Naive thymus-derived CD4-positive, alpha-beta T cell (primary cell): ENCODE measurements at regions not wholly inside any gene's neighbourhood (a gene's known extent, or its start where the extent isn't known, plus 50 kb on each side); places are given as distances from the start of the nearest gene placed in this dataset.
"Not testable (repeated sequence)": the region's sequence is repeated elsewhere in the genome, so short reads cannot be mapped to it uniquely, and the experiment has no call there.

ENCODE experiments used
- ATAC-seq: fragments of 150-1000 bp; cut with Tn5 transposase; 2 replicates; pipeline ENCODE4 v1.10.0; 2021; ENCODE audit warnings: mild to moderate bottlenecking, moderate library complexity
- CTCF ChIA-PET: fragments of 350-600 bp; sonication (Branson Sonifier 250); formaldehyde crosslinking; loops from one replicate; lab custom pipeline; 2021; ENCODE audit warnings: antibody characterized with exemption; lab: Charles Lee
- POLR2A ChIA-PET: fragments of 350-600 bp; sonication (Branson Sonifier 250); formaldehyde crosslinking; loops from one replicate; lab custom pipeline; 2021; ENCODE audit warnings: antibody characterized with exemption, inconsistent platforms; lab: Charles Lee
- DNase-seq, 9 donors: peaks; one replicate each; pipeline versions ENCODE4 v3.0.0 to v3.0.0-alpha.2; 2020 to 2022; ENCODE audit warnings: mixed read lengths in 1 of 9
- H3K27ac ChIP-seq: one replicate; pipeline ENCODE4 v1.7.0; 2013; ENCODE audit warnings: mild to moderate bottlenecking, low read depth, low read length, moderate library complexity
- H3K27me3 ChIP-seq, 2 donors: one replicate each; pipeline ENCODE4 v1.7.0; 2013; ENCODE audit warnings: low read length in 2 of 2, mild to moderate bottlenecking in 2 of 2, moderate library complexity in 2 of 2; ENCODE audit not compliant: control insufficient read depth in 2 of 2, insufficient read depth in 2 of 2
- H3K36me3 ChIP-seq, 3 experiments: 1 replicate in 2 of 3; 2 replicates in 1 of 3; pipeline ENCODE4 v1.7.0; 2013; ENCODE audit warnings: low read length in 3 of 3, mild to moderate bottlenecking in 3 of 3, moderate library complexity in 1 of 3; ENCODE audit not compliant: insufficient read depth in 3 of 3, control insufficient read depth in 2 of 3
- H3K4me1 ChIP-seq, 2 donors: one replicate each; pipeline ENCODE4 v1.7.0; 2013; ENCODE audit warnings: low read length in 2 of 2, mild to moderate bottlenecking in 2 of 2, moderate library complexity in 1 of 2; ENCODE audit not compliant: control insufficient read depth in 2 of 2, insufficient read depth in 2 of 2
- H3K4me3 ChIP-seq: 2 replicates; pipeline ENCODE4 v1.7.0; 2013; ENCODE audit warnings: mild to moderate bottlenecking, low read length
- H3K9me3 ChIP-seq, 3 experiments: 1 replicate in 2 of 3; 2 replicates in 1 of 3; pipeline ENCODE4 v1.7.0; 2013; ENCODE audit warnings: low read length in 3 of 3; ENCODE audit not compliant: control insufficient read depth in 2 of 3
- H3K27ac Mint-ChIP-seq, 9 donors: one replicate each; pipeline ENCODE4 v1.8.0; 2020 to 2022; ENCODE audit warnings: mixed read lengths in 9 of 9, mild to moderate bottlenecking in 8 of 9, moderate library complexity in 5 of 9, inconsistent platforms in 2 of 9
- H3K27me3 Mint-ChIP-seq, 5 donors: one replicate each; pipeline ENCODE4 v1.8.0; 2021 to 2022; ENCODE audit warnings: mixed read lengths in 5 of 5, mild to moderate bottlenecking in 1 of 5
- H3K36me3 Mint-ChIP-seq, 5 donors: one replicate each; pipeline ENCODE4 v1.8.0; 2020 to 2022; ENCODE audit warnings: mixed read lengths in 5 of 5, mild to moderate bottlenecking in 3 of 5, inconsistent platforms in 1 of 5
- H3K4me1 Mint-ChIP-seq, 7 donors: one replicate each; pipeline ENCODE4 v1.8.0; 2020 to 2022; ENCODE audit warnings: mixed read lengths in 7 of 7, mild to moderate bottlenecking in 3 of 7, inconsistent platforms in 1 of 7
- H3K4me3 Mint-ChIP-seq, 10 donors: one replicate each; pipeline ENCODE4 v1.8.0; 2020 to 2022; ENCODE audit warnings: mild to moderate bottlenecking in 10 of 10, mixed read lengths in 10 of 10, moderate library complexity in 6 of 10, inconsistent platforms in 2 of 10
- H3K9me3 Mint-ChIP-seq, 11 donors: one replicate each; pipeline ENCODE4 v1.8.0; 2020 to 2022; ENCODE audit warnings: mixed read lengths in 11 of 11, mild to moderate bottlenecking in 4 of 11, inconsistent platforms in 1 of 11, moderate library complexity in 1 of 11
- intact Hi-C, 2 donors: fragments of 100-400 bp; cut with micrococcal nuclease; formaldehyde crosslinking; loops; one replicate each; pipeline ENCODE4 v1.15.1; 2023

- ChIA-PET POLR2A (no interaction called here), CTCF (no interaction called here)
- Histone ChIP-seq H3K9me3 (no peaks in the 10 kb centered on the region), H3K4me3 (no peak overlapping the region), H3K27ac (no peak overlapping the region), H3K36me3 (no peaks in the 10 kb centered on the region), H3K27me3 (no peaks in the 10 kb centered on the region), H3K4me1 (no peaks in the 10 kb centered on the region)
- no peaks in the 10 kb centered on the region for H3K4me1 Mint-ChIP-seq
- intact Hi-C loops, result no loop called here
- H3K27ac Mint-ChIP-seq, result no peak overlapping the region
- no peaks in the 10 kb centered on the region for H3K36me3 Mint-ChIP-seq
- H3K4me3 Mint-ChIP-seq, result no peak overlapping the region
- DNase-seq (no peak), ATAC-seq (no peak)
- peaks cover 0 to 22% (median 0%) of the 10 kb centered on the region in 5 donors for H3K27me3 Mint-ChIP-seq
- peaks cover 0 to 9% (median 0%) of the 10 kb centered on the region in 11 donors for H3K9me3 Mint-ChIP-seq
Measured at GRCh38 chr5:98179791-98180755, 593.4 kb upstream of the RGMB start.

- H3K4me1 Mint-ChIP-seq, result no peaks in the 10 kb centered on the region
- ChIA-PET CTCF (no interaction called here), POLR2A (no interaction called here)
- H3K4me1 ChIP-seq, result no peaks in the 10 kb centered on the region
- intact Hi-C loops, result no loop called here
- peaks cover 0 to 6% (median 0%) of the 10 kb centered on the region in 11 donors for H3K9me3 Mint-ChIP-seq
- DNase-seq (no peak), ATAC-seq (no peak)
- H3K36me3 Mint-ChIP-seq, result no peaks in the 10 kb centered on the region
- H3K9me3 ChIP-seq, result no peaks in the 10 kb centered on the region
- H3K27me3 Mint-ChIP-seq, result no peaks in the 10 kb centered on the region
- H3K27ac ChIP-seq, result no peak overlapping the region
- no peaks in the 10 kb centered on the region for H3K36me3 ChIP-seq
- H3K4me3 ChIP-seq, result no peak overlapping the region
- no peak overlapping the region for H3K27ac Mint-ChIP-seq
- no peak overlapping the region for H3K4me3 Mint-ChIP-seq
- H3K27me3 ChIP-seq, result no peaks in the 10 kb centered on the region
Measured at GRCh38 chr5:98186128-98186527, 587.3 kb upstream of the RGMB start.

GRCh38 chr5:98187945-98188344 lies 585.5 kb upstream of the RGMB start:
- Histone ChIP-seq H3K9me3 (no peaks in the 10 kb centered on the region), H3K27ac (no peak overlapping the region), H3K4me3 (no peak overlapping the region), H3K4me1 (no peaks in the 10 kb centered on the region), H3K36me3 (no peaks in the 10 kb centered on the region), H3K27me3 (no peaks in the 10 kb centered on the region)
- POLR2A ChIA-PET, result no interaction called here
- Mint-ChIP-seq H3K27ac (no peak overlapping the region), H3K36me3 (no peaks in the 10 kb centered on the region), H3K4me1 (no peaks in the 10 kb centered on the region), H3K27me3 (no peaks in the 10 kb centered on the region), H3K9me3 (peaks cover 0 to 9% (median 0%) of the 10 kb centered on the region in 11 donors), H3K4me3 (no peak overlapping the region)
- CTCF ChIA-PET, result no interaction called here
- DNase-seq (no peak), ATAC-seq (no peak)
- intact Hi-C loops, result no loop called here

GRCh38 chr5:98190344-98190743 lies 583.1 kb upstream of the RGMB start:
- DNase-seq, ATAC-seq, H3K9me3 Mint-ChIP-seq: not testable (repeated sequence)

GRCh38 chr5:98193921-98194760 lies 579.3 kb upstream of the RGMB start:
- intact Hi-C loops, result no loop called here
- Histone ChIP-seq H3K4me1 (no peaks in the 10 kb centered on the region), H3K4me3 (no peak overlapping the region), H3K36me3 (no peaks in the 10 kb centered on the region), H3K9me3 (no peaks in the 10 kb centered on the region), H3K27me3 (no peaks in the 10 kb centered on the region), H3K27ac (no peak overlapping the region)
- POLR2A ChIA-PET, result no interaction called here
- H3K9me3 Mint-ChIP-seq, result peaks cover 0 to 4% (median 0%) of the 10 kb centered on the region in 11 donors
- no peaks in the 10 kb centered on the region for H3K27me3 Mint-ChIP-seq
- CTCF ChIA-PET, result no interaction called here
- ATAC-seq (no peak), DNase-seq (no peak)
- H3K4me3 Mint-ChIP-seq, result no peak overlapping the region
- H3K4me1 Mint-ChIP-seq, result no peaks in the 10 kb centered on the region
- H3K36me3 Mint-ChIP-seq, result no peaks in the 10 kb centered on the region
- H3K27ac Mint-ChIP-seq, result no peak overlapping the region

More at GRCh38 chr5:98190344-98190743, 583.1 kb upstream of the RGMB start:
- H3K9me3 ChIP-seq, POLR2A ChIA-PET, H3K36me3 ChIP-seq, intact Hi-C loops, H3K27me3 ChIP-seq, CTCF ChIA-PET, H3K27ac ChIP-seq, H3K4me1 ChIP-seq, H3K36me3 Mint-ChIP-seq, H3K4me1 Mint-ChIP-seq, H3K4me3 ChIP-seq, H3K27me3 Mint-ChIP-seq, H3K4me3 Mint-ChIP-seq, H3K27ac Mint-ChIP-seq: not testable (repeated sequence)

GRCh38 chr5:98200726-98201541 lies 572.5 kb upstream of the RGMB start:
- Histone ChIP-seq H3K36me3 (no peaks in the 10 kb centered on the region), H3K9me3 (no peaks in the 10 kb centered on the region), H3K27ac (no peak overlapping the region), H3K27me3 (peaks cover 0 to 3% of the 10 kb centered on the region in 2 donors), H3K4me3 (no peak overlapping the region), H3K4me1 (no peaks in the 10 kb centered on the region)
- CTCF ChIA-PET, result no interaction called here
- Mint-ChIP-seq H3K4me3 (no peak overlapping the region), H3K27ac (peak overlapping the region in 1 of 9 donors; percentile 46), H3K27me3 (peaks cover 0 to 8% (median 0%) of the 10 kb centered on the region in 5 donors), H3K36me3 (peaks cover 0 to 3% (median 0%) of the 10 kb centered on the region in 5 donors), H3K4me1 (no peaks in the 10 kb centered on the region), H3K9me3 (peaks cover 0 to 4% (median 0%) of the 10 kb centered on the region in 11 donors)
- POLR2A ChIA-PET, result no interaction called here
- intact Hi-C loops, result no loop called here
- ATAC-seq, result no peak
- DNase-seq, result no peak
